Fibroblast of mammary gland (primary cell): ENCODE measurements at regions not wholly inside any gene's neighbourhood (a gene's known extent, or its start where the extent isn't known, plus 50 kb on each side); places are given as distances from the start of the nearest gene placed in this dataset.
A peak's percentile ranks its signal among the peaks of the same experiment; 100 is the strongest.
"Not testable (repeated sequence)": the region's sequence is repeated elsewhere in the genome, so short reads cannot be mapped to it uniquely, and the experiment has no call there.

Source experiments
- DNase-seq: peaks from one replicate; pipeline ENCODE4 v3.0.0-alpha.2; 2010; ENCODE audit warnings: low read depth
- H3K4me3 ChIP-seq: 2 replicates; pipeline ENCODE4 v1.5.1; 2011; ENCODE audit warnings: low read depth, mild to moderate bottlenecking, low read length, moderate library complexity; ENCODE audit not compliant: control insufficient read depth
- TF ChIP-seq, protein P1 (sequence below): conservative IDR thresholded peaks from 2 replicates; pipeline ENCODE4 v1.5.1; 2011; ENCODE audit warnings: low read depth, low read length, inconsistent platforms; ENCODE audit not compliant: control insufficient read depth, insufficient read depth

DNA sequence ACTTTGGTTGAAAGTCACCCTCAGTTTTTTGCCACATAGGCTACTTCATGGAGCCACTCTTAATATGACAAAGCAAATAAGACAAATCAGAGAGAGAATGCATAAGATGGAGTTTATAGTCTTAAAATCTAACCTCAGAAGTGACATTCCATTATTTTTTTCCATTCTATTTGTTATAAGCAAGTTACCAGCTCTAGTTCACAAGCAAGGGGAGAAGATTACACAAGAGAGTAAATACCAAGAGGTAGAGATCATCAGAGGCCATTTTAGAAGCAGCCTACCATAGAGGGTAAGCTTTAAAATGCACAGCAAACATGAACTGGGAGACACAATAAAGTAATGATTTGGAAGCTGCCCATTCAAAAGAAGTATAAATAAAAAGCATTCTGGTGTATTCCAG is 651.3 kb upstream of the MEF2C start:
- H3K4me3 ChIP-seq = no peak overlapping the region
- TF ChIP-seq, protein P1, sequence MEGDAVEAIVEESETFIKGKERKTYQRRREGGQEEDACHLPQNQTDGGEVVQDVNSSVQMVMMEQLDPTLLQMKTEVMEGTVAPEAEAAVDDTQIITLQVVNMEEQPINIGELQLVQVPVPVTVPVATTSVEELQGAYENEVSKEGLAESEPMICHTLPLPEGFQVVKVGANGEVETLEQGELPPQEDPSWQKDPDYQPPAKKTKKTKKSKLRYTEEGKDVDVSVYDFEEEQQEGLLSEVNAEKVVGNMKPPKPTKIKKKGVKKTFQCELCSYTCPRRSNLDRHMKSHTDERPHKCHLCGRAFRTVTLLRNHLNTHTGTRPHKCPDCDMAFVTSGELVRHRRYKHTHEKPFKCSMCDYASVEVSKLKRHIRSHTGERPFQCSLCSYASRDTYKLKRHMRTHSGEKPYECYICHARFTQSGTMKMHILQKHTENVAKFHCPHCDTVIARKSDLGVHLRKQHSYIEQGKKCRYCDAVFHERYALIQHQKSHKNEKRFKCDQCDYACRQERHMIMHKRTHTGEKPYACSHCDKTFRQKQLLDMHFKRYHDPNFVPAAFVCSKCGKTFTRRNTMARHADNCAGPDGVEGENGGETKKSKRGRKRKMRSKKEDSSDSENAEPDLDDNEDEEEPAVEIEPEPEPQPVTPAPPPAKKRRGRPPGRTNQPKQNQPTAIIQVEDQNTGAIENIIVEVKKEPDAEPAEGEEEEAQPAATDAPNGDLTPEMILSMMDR = no peak
- peak; percentile 20 for DNase-seq

DNA sequence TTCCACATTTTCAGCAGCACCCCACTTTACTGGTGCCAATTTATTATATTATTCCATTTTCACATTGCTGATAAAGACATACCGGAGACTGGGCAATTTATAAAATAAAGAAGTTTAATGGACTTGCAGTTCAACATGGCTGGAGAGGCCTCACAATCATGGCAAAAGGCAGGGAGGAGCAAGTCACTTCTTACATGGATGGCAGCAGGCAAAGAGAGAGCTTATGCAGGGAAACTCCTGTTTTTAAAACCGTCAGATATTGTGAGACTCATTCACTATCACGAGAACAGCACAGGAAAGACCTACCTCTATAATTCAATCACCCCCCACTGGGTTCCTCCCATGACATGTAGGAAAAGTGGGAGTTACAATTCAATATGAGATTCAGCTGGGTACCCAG is 641.8 kb upstream of the MEF2C start:
- no peak for DNase-seq
- H3K4me3 ChIP-seq = no peak overlapping the region
- TF ChIP-seq, protein P1 = no peak

DNA sequence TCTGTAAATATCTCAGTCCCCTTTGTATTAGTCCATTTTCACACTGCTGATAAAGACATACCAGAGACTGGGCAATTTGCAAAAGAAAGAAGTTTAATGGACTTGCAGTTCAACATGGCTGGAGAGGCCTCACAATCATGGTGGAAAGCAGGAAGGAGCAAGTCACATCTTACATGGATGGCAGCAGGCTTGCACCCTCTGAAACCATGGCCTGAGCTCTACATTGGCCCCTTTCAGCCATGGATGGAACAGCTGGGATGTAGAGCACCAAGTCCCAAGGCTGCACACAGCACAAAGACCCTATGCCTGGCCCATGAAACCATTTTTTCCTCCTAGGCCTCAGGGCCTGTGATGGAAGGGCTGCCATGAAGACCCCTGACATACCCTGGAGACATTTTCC is 640.9 kb upstream of the MEF2C start:
- not testable (repeated sequence) for DNase-seq, H3K4me3 ChIP-seq

DNA sequence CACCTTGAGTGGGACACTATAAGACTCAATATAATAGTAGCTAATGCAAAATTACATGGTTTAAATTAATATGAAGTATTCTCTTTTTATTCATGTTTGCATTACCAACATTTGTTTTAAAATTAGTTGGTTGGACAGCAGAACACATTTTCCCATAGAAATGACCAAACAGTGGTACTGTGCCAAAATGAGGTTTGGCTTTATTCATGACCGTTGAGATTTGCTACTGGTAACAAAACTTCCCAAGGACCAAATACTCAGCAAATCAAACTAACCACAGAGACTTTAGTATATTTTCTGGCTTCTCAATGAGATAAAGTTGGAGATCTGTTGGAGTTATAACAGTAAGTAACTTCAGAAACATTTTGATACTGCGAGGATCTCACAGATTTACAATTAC is 637.8 kb upstream of the MEF2C start:
- no peak for DNase-seq
- no peak overlapping the region for H3K4me3 ChIP-seq
- TF ChIP-seq, protein P1 = no peak

DNA sequence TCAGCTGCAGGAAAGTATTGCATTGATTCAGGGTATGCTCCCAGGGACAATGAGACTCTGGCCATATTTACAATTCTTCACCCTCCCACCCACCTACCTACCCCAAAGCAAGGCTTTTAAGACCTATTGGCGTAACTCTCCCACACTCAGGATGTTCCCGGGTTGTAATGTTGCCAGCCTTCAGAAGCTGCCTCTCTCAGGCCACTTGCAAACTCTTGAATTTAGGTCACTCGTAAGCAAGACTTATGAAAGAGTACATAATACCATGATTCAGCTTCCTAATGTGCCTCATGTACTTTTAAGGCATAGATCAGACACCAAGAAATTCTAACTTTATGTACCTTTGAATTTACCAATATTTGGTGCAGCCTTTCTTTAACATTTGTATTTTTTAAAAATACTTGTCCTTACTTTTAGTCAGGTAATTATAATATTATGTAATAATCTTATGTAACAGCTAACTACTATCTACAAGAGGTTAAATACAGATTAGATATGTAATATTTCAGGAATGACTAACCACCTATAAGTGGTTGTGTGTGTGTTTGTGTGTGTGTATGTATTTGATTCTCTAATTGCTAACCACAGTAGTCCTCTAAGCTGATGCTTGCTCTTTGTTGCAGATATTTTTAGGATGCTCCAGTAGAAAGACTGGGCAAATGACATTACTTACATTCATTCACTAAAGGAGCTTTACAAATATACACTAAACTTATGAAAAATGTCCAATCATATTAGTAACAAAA is 630.5 kb upstream of the MEF2C start:
- no peak for DNase-seq
- H3K4me3 ChIP-seq = no peak overlapping the region
- TF ChIP-seq, protein P1 = no peak

DNA sequence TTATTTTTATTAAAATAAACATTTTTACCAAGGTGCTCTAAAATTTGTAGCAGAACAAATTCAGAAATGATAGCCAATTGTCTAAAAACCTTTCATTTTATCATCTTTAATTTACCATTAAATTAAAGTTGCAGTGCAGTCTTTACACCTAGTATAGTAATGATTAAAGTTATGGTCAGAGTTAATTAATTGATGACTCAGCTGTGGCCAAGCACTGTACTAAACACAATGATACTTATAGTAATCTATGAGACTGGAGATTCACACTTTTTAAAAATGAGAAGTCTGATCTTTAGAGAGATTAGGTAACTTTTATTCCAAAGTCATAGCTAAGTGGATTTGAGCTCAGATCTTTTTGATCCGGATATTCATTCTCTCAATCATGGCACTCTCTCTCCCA is 621.1 kb upstream of the MEF2C start:
- DNase-seq = no peak
- no peak overlapping the region for H3K4me3 ChIP-seq
- TF ChIP-seq, protein P1 = no peak

DNA sequence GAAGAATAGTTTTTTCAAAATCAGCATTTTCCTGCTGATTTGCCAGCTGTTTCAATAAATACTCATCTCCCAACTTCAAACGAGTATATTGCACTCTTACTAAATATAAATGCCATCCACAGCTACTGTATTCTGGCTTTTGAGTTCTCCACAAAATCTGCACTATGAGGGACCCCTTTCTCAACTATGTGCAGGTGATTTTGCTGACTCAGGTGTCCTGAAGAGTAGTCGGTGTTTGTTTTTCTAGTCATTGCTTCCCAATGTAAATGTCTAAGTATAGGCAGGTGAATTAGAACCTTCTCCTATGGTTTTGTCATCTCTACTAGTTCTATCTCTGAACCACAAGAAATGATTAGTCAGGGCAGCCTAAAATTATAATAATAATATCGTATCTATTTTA is 616.8 kb upstream of the MEF2C start:
- TF ChIP-seq, protein P1 = no peak
- DNase-seq = no peak
- H3K4me3 ChIP-seq = no peak overlapping the region
